IPS DF 19.7 (cell line): ENCODE measurements at regions not wholly inside any gene's neighbourhood (a gene's known extent, or its start where the extent isn't known, plus 50 kb on each side); places are given as distances from the start of the nearest gene placed in this dataset.
"Not testable (repeated sequence)": the region's sequence is repeated elsewhere in the genome, so short reads cannot be mapped to it uniquely, and the experiment has no call there.

ENCODE experiments used
- DNase-seq: peaks from one replicate; pipeline ENCODE4 v3.0.0-alpha.2; 2013; ENCODE audit warnings: low read depth, low spot score

GRCh38 chr1:169052171-169052570 is 54.3 kb upstream of the ATP1B1 start:
- DNase-seq = not testable (repeated sequence)

- DNase-seq = no peak
Observed at GRCh38 chr1:169052727-169053126, 53.8 kb upstream of the ATP1B1 start.

GRCh38 chr1:169053196-169053595 is 53.3 kb upstream of the ATP1B1 start:
- DNase-seq = no peak
